HG02981 (cell line): ENCODE measurements at regions not wholly inside any gene's neighbourhood (a gene's known extent, or its start where the extent isn't known, plus 50 kb on each side); places are given as distances from the start of the nearest gene placed in this dataset.

Experiments
- ATAC-seq: cut with Tn5 transposase; IDR thresholded peaks from one replicate; pipeline ENCODE4 v1.9.1; 2021; ENCODE audit warnings: mild to moderate bottlenecking, moderate library complexity; ENCODE audit not compliant: unreplicated experiment

GRCh38 chr13:99123101-99124045, 77.3 kb upstream of the UBAC2 start:
- ATAC-seq: no peak

- ATAC-seq: no peak
Observed at GRCh38 chr13:99124046-99124400, 76.6 kb upstream of the UBAC2 start.

- ATAC-seq: peak; percentile 75
Observed at GRCh38 chr13:99124794-99125316, 75.8 kb upstream of the UBAC2 start.

GRCh38 chr13:99125326-99125915, 75.2 kb upstream of the UBAC2 start:
- ATAC-seq: no peak

GRCh38 chr13:99126821-99127220, 73.8 kb upstream of the UBAC2 start:
- ATAC-seq: no peak

GRCh38 chr13:99129050-99129449, 71.6 kb upstream of the UBAC2 start:
- ATAC-seq: no peak

- ATAC-seq: no peak
Observed at GRCh38 chr13:99129951-99130350, 70.7 kb upstream of the UBAC2 start.

GRCh38 chr13:99131410-99131809, 69.2 kb upstream of the UBAC2 start:
- no peak for ATAC-seq

- ATAC-seq: no peak
Observed at GRCh38 chr13:99132295-99132835, 68.3 kb upstream of the UBAC2 start.

- no peak for ATAC-seq
Observed at GRCh38 chr13:99133230-99133629, 67.4 kb upstream of the UBAC2 start.

GRCh38 chr13:99133848-99134247, 66.8 kb upstream of the UBAC2 start:
- ATAC-seq: no peak

GRCh38 chr13:99135591-99135990, 65.1 kb upstream of the UBAC2 start:
- no peak for ATAC-seq

GRCh38 chr13:99136427-99136954, 64.2 kb upstream of the UBAC2 start:
- ATAC-seq: no peak

GRCh38 chr13:99140831-99141230, 59.8 kb upstream of the UBAC2 start:
- ATAC-seq: no peak

GRCh38 chr13:99143904-99144303, 56.8 kb upstream of the UBAC2 start:
- ATAC-seq: no peak

- ATAC-seq: peak; percentile 71
Observed at GRCh38 chr13:99144306-99144705, 56.3 kb upstream of the UBAC2 start.

GRCh38 chr13:99145461-99145860, 55.2 kb upstream of the UBAC2 start:
- no peak for ATAC-seq

GRCh38 chr13:99150575-99151361, 49.9 kb upstream of the UBAC2 start:
- ATAC-seq: no peak
